HFF-Myc (cell line): ENCODE measurements at regions not wholly inside any gene's neighbourhood (a gene's known extent, or its start where the extent isn't known, plus 50 kb on each side); places are given as distances from the start of the nearest gene placed in this dataset.

Source experiments
- DNase-seq: peaks from one replicate; pipeline ENCODE4 v3.0.0-alpha.2; 2011; ENCODE audit warnings: low read depth; ENCODE audit errors: extremely low read depth
- H3K4me3 ChIP-seq: replicated peaks from 2 replicates; pipeline ENCODE4 v1.5.1; 2011; ENCODE audit warnings: low read depth, mild to moderate bottlenecking, control low read depth, low read length
- CTCF ChIP-seq: IDR thresholded peaks from 2 replicates; pipeline ENCODE4 v1.5.1; 2012; ENCODE audit warnings: mild to moderate bottlenecking, low read depth, low read length, control low read depth; ENCODE audit errors: missing control alignments

GRCh38 chr10:28744069-28744768 is 66.9 kb downstream of the BAMBI start:
- no peak for TF ChIP-seq CTCF
- no peak overlapping the region for H3K4me3 ChIP-seq

GRCh38 chr10:28754930-28755718 is 77.8 kb downstream of the BAMBI start:
- no peak for TF ChIP-seq CTCF
- DNase-seq, result no peak
- no peak overlapping the region for H3K4me3 ChIP-seq

More at GRCh38 chr10:28744069-28744768, 66.9 kb downstream of the BAMBI start:
- DNase-seq, result no peak

GRCh38 chr10:28761084-28761846 is 83.9 kb downstream of the BAMBI start:
- H3K4me3 ChIP-seq, result no peak overlapping the region
- DNase-seq, result no peak
- no peak for TF ChIP-seq CTCF

- no peak overlapping the region for H3K4me3 ChIP-seq
- TF ChIP-seq CTCF, result no peak
- DNase-seq, result no peak
These were observed 86.3 kb downstream of the BAMBI start for GRCh38 chr10:28763471-28764170.

- H3K4me3 ChIP-seq, result no peak overlapping the region
- no peak for TF ChIP-seq CTCF
- DNase-seq, result no peak
These were observed 88.3 kb downstream of the BAMBI start for GRCh38 chr10:28765641-28766040.

GRCh38 chr10:28768227-28768626 is 90.9 kb downstream of the BAMBI start:
- no peak for DNase-seq
- no peak overlapping the region for H3K4me3 ChIP-seq
- TF ChIP-seq CTCF, result no peak
